ENCODE measurements at regions not wholly inside any gene's neighbourhood (a gene's known extent, or its start where the extent isn't known, plus 50 kb on each side); places are given as distances from the start of the nearest gene placed in this dataset.

GRCh38 chr6:66159937-66160336 is 452.9 kb upstream of the EYS start:
- TF ChIP-seq CREB1 (IDR thresholded peaks at IDR 0.05; ENCODE audit: low read depth) (no peak), ZBTB7A (IDR thresholded peaks at IDR 0.05; ENCODE audit: low read depth) (no peak), CEBPB (IDR thresholded peaks at IDR 0.05) (no peak), EP300 (IDR thresholded peaks at IDR 0.05; ENCODE audit: borderline replicate concordance) (no peak), TCF12 (IDR thresholded peaks at IDR 0.05; ENCODE audit: low read depth) (no peak), REST (IDR thresholded peaks at IDR 0.05; ENCODE audit: low read depth) (no peak), NFIC (IDR thresholded peaks at IDR 0.05) (no peak), EGR1 (IDR thresholded peaks at IDR 0.05) (no peak), YY1 (IDR thresholded peaks at IDR 0.05; ENCODE audit: low read depth) (no peak)

- no peak for TF ChIP-seq YY1 (IDR thresholded peaks at IDR 0.05; ENCODE audit: low read depth)
- TF ChIP-seq EP300 (IDR thresholded peaks at IDR 0.05; ENCODE audit: borderline replicate concordance), result no peak
- no peak for TF ChIP-seq USF1 (IDR thresholded peaks at IDR 0.05)
- no peak for TF ChIP-seq NFIC (IDR thresholded peaks at IDR 0.05)
- no peak for TF ChIP-seq TCF12 (IDR thresholded peaks at IDR 0.05; ENCODE audit: low read depth)
- no peak for TF ChIP-seq TAF1 (IDR thresholded peaks at IDR 0.05; ENCODE audit: low read depth)
- no peak for TF ChIP-seq CREB1 (IDR thresholded peaks at IDR 0.05; ENCODE audit: low read depth)
- no peak for TF ChIP-seq CEBPB (IDR thresholded peaks at IDR 0.05)
- TF ChIP-seq ZBTB7A (IDR thresholded peaks at IDR 0.05; ENCODE audit: low read depth), result no peak
Observed at GRCh38 chr6:66153247-66153646, 446.2 kb upstream of the EYS start.

- TF ChIP-seq CREB1 (IDR thresholded peaks at IDR 0.05; ENCODE audit: low read depth), result no peak
- no peak for TF ChIP-seq EGR1 (IDR thresholded peaks at IDR 0.05)
- no peak for TF ChIP-seq TAF1 (IDR thresholded peaks at IDR 0.05; ENCODE audit: low read depth)
- TF ChIP-seq YY1 (IDR thresholded peaks at IDR 0.05; ENCODE audit: low read depth), result no peak
- TF ChIP-seq USF1 (IDR thresholded peaks at IDR 0.05), result no peak
- TF ChIP-seq EP300 (IDR thresholded peaks at IDR 0.05; ENCODE audit: borderline replicate concordance), result no peak
- TF ChIP-seq ZBTB7A (IDR thresholded peaks at IDR 0.05; ENCODE audit: low read depth), result no peak
- no peak for TF ChIP-seq TEAD4 (IDR thresholded peaks at IDR 0.05)
- no peak for TF ChIP-seq REST (IDR thresholded peaks at IDR 0.05; ENCODE audit: low read depth)
- TF ChIP-seq RAD21 (IDR thresholded peaks at IDR 0.05; ENCODE audit: low read depth), result no peak
- TF ChIP-seq TCF12 (IDR thresholded peaks at IDR 0.05; ENCODE audit: low read depth), result no peak
- no peak for TF ChIP-seq FOXM1 (IDR thresholded peaks at IDR 0.05; ENCODE audit: borderline replicate concordance, low read depth)
- TF ChIP-seq CEBPB (IDR thresholded peaks at IDR 0.05), result no peak
- TF ChIP-seq NFIC (IDR thresholded peaks at IDR 0.05), result no peak
- TF ChIP-seq MAX (IDR thresholded peaks at IDR 0.05), result no peak
Observed at GRCh38 chr6:66149132-66149531, 442.1 kb upstream of the EYS start.

GRCh38 chr6:66145867-66146266 is 438.8 kb upstream of the EYS start:
- TF ChIP-seq TAF1 (IDR thresholded peaks at IDR 0.05; ENCODE audit: low read depth), result no peak
- no peak for TF ChIP-seq TCF12 (IDR thresholded peaks at IDR 0.05; ENCODE audit: low read depth)
- TF ChIP-seq CEBPB (IDR thresholded peaks at IDR 0.05), result no peak
- TF ChIP-seq MAX (IDR thresholded peaks at IDR 0.05), result no peak
- TF ChIP-seq NFIC (IDR thresholded peaks at IDR 0.05), result no peak

- no peak for TF ChIP-seq REST (IDR thresholded peaks at IDR 0.05; ENCODE audit: low read depth)
- no peak for TF ChIP-seq EGR1 (IDR thresholded peaks at IDR 0.05)
- no peak for TF ChIP-seq ZBTB7A (IDR thresholded peaks at IDR 0.05; ENCODE audit: low read depth)
- no peak for TF ChIP-seq FOXM1 (IDR thresholded peaks at IDR 0.05; ENCODE audit: borderline replicate concordance, low read depth)
- no peak for TF ChIP-seq EP300 (IDR thresholded peaks at IDR 0.05; ENCODE audit: borderline replicate concordance)
- no peak for TF ChIP-seq USF1 (IDR thresholded peaks at IDR 0.05)
- no peak for TF ChIP-seq NFIC (IDR thresholded peaks at IDR 0.05)
- no peak for TF ChIP-seq RAD21 (IDR thresholded peaks at IDR 0.05; ENCODE audit: low read depth)
- no peak for TF ChIP-seq TCF12 (IDR thresholded peaks at IDR 0.05; ENCODE audit: low read depth)
- TF ChIP-seq TAF1 (IDR thresholded peaks at IDR 0.05; ENCODE audit: low read depth), result no peak
- no peak for TF ChIP-seq CEBPB (IDR thresholded peaks at IDR 0.05)
- no peak for TF ChIP-seq CREB1 (IDR thresholded peaks at IDR 0.05; ENCODE audit: low read depth)
- TF ChIP-seq MAX (IDR thresholded peaks at IDR 0.05), result no peak
- TF ChIP-seq TEAD4 (IDR thresholded peaks at IDR 0.05), result no peak
- no peak for TF ChIP-seq YY1 (IDR thresholded peaks at IDR 0.05; ENCODE audit: low read depth)
Observed at GRCh38 chr6:66134021-66134420, 427.0 kb upstream of the EYS start.
